CD4-positive, CD25-positive, alpha-beta regulatory T cell (primary cell): ENCODE measurements at regions not wholly inside any gene's neighbourhood (a gene's known extent, or its start where the extent isn't known, plus 50 kb on each side); places are given as distances from the start of the nearest gene placed in this dataset.

Source experiments
- ATAC-seq, 2 donors: fragments of 150-1000 bp; cut with Tn5 transposase; one replicate each; pipeline ENCODE4 v1.10.0; 2021; ENCODE audit warnings: low read depth in 2 of 2, moderate number of reproducible peaks in 2 of 2, moderate library complexity in 1 of 2
- DNase-seq, 3 donors: peaks; one replicate each; pipeline versions ENCODE4 v3.0.0 to v3.0.0-alpha.2; 2012 to 2022; ENCODE audit warnings: mixed read lengths in 1 of 3
- H3K27ac ChIP-seq: one replicate; pipeline ENCODE4 v1.7.0; 2013; ENCODE audit warnings: mild to moderate bottlenecking, low read length; ENCODE audit not compliant: insufficient read depth, poor library complexity, severe bottlenecking
- H3K27me3 ChIP-seq: one replicate; pipeline ENCODE4 v1.7.0; 2013; ENCODE audit warnings: low read length; ENCODE audit not compliant: control insufficient read depth, insufficient read depth
- H3K36me3 ChIP-seq: one replicate; pipeline ENCODE4 v1.7.0; 2013; ENCODE audit warnings: mild to moderate bottlenecking, low read length, moderate library complexity; ENCODE audit not compliant: control insufficient read depth, insufficient read depth
- H3K4me1 ChIP-seq: 2 replicates; pipeline ENCODE4 v1.7.0; 2013; ENCODE audit warnings: mild to moderate bottlenecking, low read length; ENCODE audit not compliant: insufficient read depth, control insufficient read depth, poor library complexity, severe bottlenecking
- H3K4me3 ChIP-seq: one replicate; pipeline ENCODE4 v1.7.0; 2013; ENCODE audit warnings: low read depth, mild to moderate bottlenecking, low read length, moderate library complexity
- H3K9me3 ChIP-seq, 2 experiments: 1 replicate in 1 of 2; 2 replicates in 1 of 2; pipeline ENCODE4 v1.7.0; 2013; ENCODE audit warnings: low read length in 2 of 2, mild to moderate bottlenecking in 1 of 2, moderate library complexity in 1 of 2; ENCODE audit not compliant: control insufficient read depth in 2 of 2
- H3K27ac Mint-ChIP-seq, 3 donors: one replicate each; pipeline ENCODE4 v1.8.0; 2020 to 2022; ENCODE audit warnings: mild to moderate bottlenecking in 3 of 3, mixed read lengths in 3 of 3, moderate library complexity in 2 of 3
- H3K27me3 Mint-ChIP-seq: one replicate; pipeline ENCODE4 v1.8.0; 2022; ENCODE audit warnings: mild to moderate bottlenecking, mixed read lengths
- H3K36me3 Mint-ChIP-seq: one replicate; pipeline ENCODE4 v1.8.0; 2020; ENCODE audit warnings: mixed read lengths
- H3K4me1 Mint-ChIP-seq, 4 donors: one replicate each; pipeline ENCODE4 v1.8.0; 2020 to 2022; ENCODE audit warnings: mixed read lengths in 4 of 4, mild to moderate bottlenecking in 1 of 4
- H3K4me3 Mint-ChIP-seq, 4 donors: one replicate each; pipeline ENCODE4 v1.8.0; 2020 to 2022; ENCODE audit warnings: mild to moderate bottlenecking in 4 of 4, mixed read lengths in 4 of 4, moderate library complexity in 3 of 4
- H3K9me3 Mint-ChIP-seq, 7 donors: one replicate each; pipeline ENCODE4 v1.8.0; 2020 to 2022; ENCODE audit warnings: mixed read lengths in 7 of 7, mild to moderate bottlenecking in 3 of 7, moderate library complexity in 2 of 7

- Mint-ChIP-seq H3K27ac (no peak overlapping the region), H3K27me3 (no peaks in the 10 kb centered on the region), H3K9me3 (peaks cover 3 to 24% (median 7%) of the 10 kb centered on the region in 7 donors), H3K4me1 (peaks cover 0 to 2% (median 0%) of the 10 kb centered on the region in 4 donors), H3K4me3 (peak overlapping the region in 1 of 4 donors; percentile 75), H3K36me3 (peaks cover 47% of the 10 kb centered on the region)
- Histone ChIP-seq H3K4me3 (no peak overlapping the region), H3K9me3 (peaks cover 11 to 15% of the 10 kb centered on the region in 2 experiments), H3K4me1 (no peaks in the 10 kb centered on the region), H3K36me3 (peaks cover 15% of the 10 kb centered on the region), H3K27me3 (no peaks in the 10 kb centered on the region), H3K27ac (no peak overlapping the region)
- DNase-seq: no peak
- no peak for ATAC-seq
These were observed 104.0 kb upstream of the POU5F2 start for GRCh38 chr5:93845376-93845775.

- H3K4me3 Mint-ChIP-seq: no peak overlapping the region
- Histone ChIP-seq H3K9me3 (no peaks in the 10 kb centered on the region), H3K27ac (no peak overlapping the region), H3K27me3 (no peaks in the 10 kb centered on the region), H3K36me3 (peaks cover 8% of the 10 kb centered on the region), H3K4me3 (no peak overlapping the region), H3K4me1 (no peaks in the 10 kb centered on the region)
- no peak for ATAC-seq
- H3K9me3 Mint-ChIP-seq: peaks cover 0 to 11% (median 7%) of the 10 kb centered on the region in 7 donors
- peaks cover 0 to 2% (median 0%) of the 10 kb centered on the region in 4 donors for H3K4me1 Mint-ChIP-seq
- DNase-seq: no peak
- no peak overlapping the region for H3K27ac Mint-ChIP-seq
- no peaks in the 10 kb centered on the region for H3K27me3 Mint-ChIP-seq
- peaks cover 28% of the 10 kb centered on the region for H3K36me3 Mint-ChIP-seq
These were observed 90.0 kb upstream of the POU5F2 start for GRCh38 chr5:93831449-93831848.

GRCh38 chr5:93830893-93831292, 89.5 kb upstream of the POU5F2 start:
- Mint-ChIP-seq H3K36me3 (peaks cover 28% of the 10 kb centered on the region), H3K27me3 (no peaks in the 10 kb centered on the region), H3K4me3 (no peak overlapping the region), H3K9me3 (peaks cover 0 to 11% (median 7%) of the 10 kb centered on the region in 7 donors), H3K27ac (no peak overlapping the region), H3K4me1 (peaks cover 0 to 2% (median 0%) of the 10 kb centered on the region in 4 donors)
- Histone ChIP-seq H3K9me3 (no peaks in the 10 kb centered on the region), H3K27ac (no peak overlapping the region), H3K4me1 (no peaks in the 10 kb centered on the region), H3K36me3 (peaks cover 8% of the 10 kb centered on the region), H3K27me3 (no peaks in the 10 kb centered on the region), H3K4me3 (no peak overlapping the region)
- DNase-seq (no peak), ATAC-seq (no peak)

GRCh38 chr5:93829346-93829745, 87.9 kb upstream of the POU5F2 start:
- Mint-ChIP-seq H3K9me3 (peaks cover 0 to 14% (median 7%) of the 10 kb centered on the region in 7 donors), H3K27me3 (no peaks in the 10 kb centered on the region), H3K27ac (no peak overlapping the region), H3K4me3 (no peak overlapping the region), H3K36me3 (peaks cover 38% of the 10 kb centered on the region), H3K4me1 (peaks cover 0 to 5% (median 1%) of the 10 kb centered on the region in 4 donors)
- Histone ChIP-seq H3K4me1 (no peaks in the 10 kb centered on the region), H3K36me3 (peaks cover 8% of the 10 kb centered on the region), H3K9me3 (no peaks in the 10 kb centered on the region), H3K27ac (no peak overlapping the region), H3K4me3 (no peak overlapping the region), H3K27me3 (no peaks in the 10 kb centered on the region)
- no peak for DNase-seq
- ATAC-seq: no peak

- Mint-ChIP-seq H3K27ac (no peak overlapping the region), H3K36me3 (peaks cover 40% of the 10 kb centered on the region), H3K9me3 (peaks cover 0 to 3% (median 0%) of the 10 kb centered on the region in 7 donors), H3K27me3 (no peaks in the 10 kb centered on the region), H3K4me3 (no peak overlapping the region), H3K4me1 (peaks cover 0 to 11% (median under 1%) of the 10 kb centered on the region in 4 donors)
- ATAC-seq (no peak), DNase-seq (no peak)
- Histone ChIP-seq H3K27me3 (no peaks in the 10 kb centered on the region), H3K9me3 (no peaks in the 10 kb centered on the region), H3K4me3 (no peak overlapping the region), H3K27ac (no peak overlapping the region), H3K4me1 (no peaks in the 10 kb centered on the region), H3K36me3 (no peaks in the 10 kb centered on the region)
These were observed 80.6 kb upstream of the POU5F2 start for GRCh38 chr5:93821891-93822415.

- Mint-ChIP-seq H3K4me1 (peaks cover 0 to 6% (median under 1%) of the 10 kb centered on the region in 4 donors), H3K36me3 (peaks cover 44% of the 10 kb centered on the region), H3K4me3 (no peak overlapping the region), H3K27ac (no peak overlapping the region), H3K9me3 (peaks cover 0 to 3% (median 0%) of the 10 kb centered on the region in 7 donors), H3K27me3 (no peaks in the 10 kb centered on the region)
- no peak for ATAC-seq
- no peak for DNase-seq
- Histone ChIP-seq H3K36me3 (no peaks in the 10 kb centered on the region), H3K27ac (no peak overlapping the region), H3K4me3 (no peak overlapping the region), H3K4me1 (no peaks in the 10 kb centered on the region), H3K27me3 (no peaks in the 10 kb centered on the region), H3K9me3 (no peaks in the 10 kb centered on the region)
These were observed 78.3 kb upstream of the POU5F2 start for GRCh38 chr5:93819668-93820067.

- Mint-ChIP-seq H3K9me3 (no peaks in the 10 kb centered on the region), H3K4me3 (no peak overlapping the region), H3K36me3 (peaks cover 18% of the 10 kb centered on the region), H3K4me1 (peaks cover 0 to 9% (median 0%) of the 10 kb centered on the region in 4 donors), H3K27ac (no peak overlapping the region), H3K27me3 (no peaks in the 10 kb centered on the region)
- Histone ChIP-seq H3K9me3 (no peaks in the 10 kb centered on the region), H3K4me3 (no peak overlapping the region), H3K36me3 (no peaks in the 10 kb centered on the region), H3K27ac (no peak overlapping the region), H3K27me3 (no peaks in the 10 kb centered on the region), H3K4me1 (no peaks in the 10 kb centered on the region)
- DNase-seq (no peak), ATAC-seq (no peak)
These were observed 69.4 kb upstream of the POU5F2 start for GRCh38 chr5:93810780-93811179.

GRCh38 chr5:93809430-93809829, 68.0 kb upstream of the POU5F2 start:
- H3K36me3 ChIP-seq: no peaks in the 10 kb centered on the region
- H3K4me1 ChIP-seq: no peaks in the 10 kb centered on the region
- peaks cover 0 to 9% (median 0%) of the 10 kb centered on the region in 4 donors for H3K4me1 Mint-ChIP-seq
- no peaks in the 10 kb centered on the region for H3K9me3 Mint-ChIP-seq
- no peak overlapping the region for H3K27ac Mint-ChIP-seq
- H3K27me3 Mint-ChIP-seq: no peaks in the 10 kb centered on the region
- peaks cover 9% of the 10 kb centered on the region for H3K36me3 Mint-ChIP-seq
- no peak overlapping the region for H3K27ac ChIP-seq
- no peaks in the 10 kb centered on the region for H3K27me3 ChIP-seq
- H3K4me3 Mint-ChIP-seq: no peak overlapping the region
- ATAC-seq (no peak), DNase-seq (no peak)
- no peaks in the 10 kb centered on the region for H3K9me3 ChIP-seq
- no peak overlapping the region for H3K4me3 ChIP-seq
